IMR-90 (cell line): ENCODE measurements at regions not wholly inside any gene's neighbourhood (a gene's known extent, or its start where the extent isn't known, plus 50 kb on each side); places are given as distances from the start of the nearest gene placed in this dataset.

Experiments used
- ATAC-seq: fragments of 200-7000 bp; cut with Tn5 transposase; 2 replicates; pipeline ENCODE4 v1.9.1; 2020; ENCODE audit warnings: low read depth, mild to moderate bottlenecking, moderate library complexity
- BruUV-seq: library from RNA; stranded (reverse); fragments of 400-500 nt; replicated peaks from 2 replicates; lab custom pipeline; 2021; lab: Mats Ljungman, UMichigan
- CTCF ChIA-PET: fragments of 300-600 bp; formaldehyde crosslinking; extraction: SDS; loops from one replicate; lab custom pipeline; 2021; ENCODE audit warnings: antibody characterized with exemption; lab: Yijun Ruan, JAX
- POLR2A ChIA-PET: fragments of 300-600 bp; sonication (Branson Sonifier 250); formaldehyde crosslinking; loops from one replicate; lab custom pipeline; 2022; ENCODE audit warnings: antibody characterized with exemption; ENCODE audit not compliant: unreplicated experiment; lab: Charles Lee
- DNase-seq: peaks from one replicate; pipeline ENCODE4 v3.0.0; 2013
- H2AFZ ChIP-seq: replicated peaks from 2 replicates; pipeline ENCODE3; 2013; ENCODE audit warnings: low read length, mild to moderate bottlenecking; ENCODE audit not compliant: poor library complexity
- H2AK5ac ChIP-seq: 2 replicates; pipeline ENCODE4 v1.6.1; 2013; ENCODE audit warnings: low read depth, low read length, inconsistent platforms
- H2AK9ac ChIP-seq: replicated peaks from 2 replicates; pipeline ENCODE3; 2013; ENCODE audit warnings: mild to moderate bottlenecking, low read depth, low read length, moderate library complexity; ENCODE audit not compliant: poor library complexity
- H2BK120ac ChIP-seq: 2 replicates; pipeline ENCODE4 v1.6.1; 2013; ENCODE audit warnings: low read depth, low read length, inconsistent platforms
- H2BK15ac ChIP-seq: 3 replicates; pipeline ENCODE4 v1.6.1; 2013; ENCODE audit warnings: low read depth, low read length, inconsistent platforms
- H2BK20ac ChIP-seq: 2 replicates; pipeline ENCODE4 v1.6.1; 2013; ENCODE audit warnings: low read depth, mild to moderate bottlenecking, inconsistent platforms, low read length, moderate library complexity
- H2BK5ac ChIP-seq: 2 replicates; pipeline ENCODE4 v1.6.1; 2013; ENCODE audit warnings: mild to moderate bottlenecking, low read depth, low read length, inconsistent platforms; ENCODE audit not compliant: poor library complexity, severe bottlenecking
- H3K14ac ChIP-seq: replicated peaks from 2 replicates; pipeline ENCODE4 v1.6.1; 2013; ENCODE audit warnings: low read depth, low read length, inconsistent platforms
- H3K18ac ChIP-seq: 2 replicates; pipeline ENCODE4 v1.6.1; 2013; ENCODE audit warnings: low read depth, low read length, control low read depth
- H3K23ac ChIP-seq: 2 replicates; pipeline ENCODE4 v1.6.1; 2013; ENCODE audit warnings: low read depth, low read length, inconsistent platforms
- H3K27ac ChIP-seq: 2 replicates; pipeline ENCODE4 v1.5.1; 2013; ENCODE audit warnings: mild to moderate bottlenecking, control low read depth, low read length; ENCODE audit not compliant: insufficient read depth
- H3K27me3 ChIP-seq: 2 replicates; pipeline ENCODE4 v1.6.1; 2013; ENCODE audit warnings: low read length; ENCODE audit not compliant: control insufficient read depth, insufficient read depth
- H3K36me3 ChIP-seq: 2 replicates; pipeline ENCODE4 v1.6.1; 2013; ENCODE audit warnings: low read length, mixed read lengths; ENCODE audit not compliant: control insufficient read depth, insufficient read depth
- H3K4ac ChIP-seq: 2 replicates; pipeline ENCODE4 v1.6.1; 2013; ENCODE audit warnings: low read depth, low read length, inconsistent platforms
- H3K4me1 ChIP-seq: 2 replicates; pipeline ENCODE4 v1.6.1; 2013; ENCODE audit warnings: low read length, mixed read lengths; ENCODE audit not compliant: control insufficient read depth, insufficient read depth
- H3K4me2 ChIP-seq: 2 replicates; pipeline ENCODE4 v1.6.1; 2013; ENCODE audit warnings: low read depth, mild to moderate bottlenecking, control low read depth, low read length, moderate library complexity
- H3K4me3 ChIP-seq: 2 replicates; pipeline ENCODE4 v1.5.1; 2013; ENCODE audit warnings: low read depth, mild to moderate bottlenecking, control low read depth, low read length, moderate library complexity; ENCODE audit not compliant: insufficient read depth
- H3K56ac ChIP-seq: 2 replicates; pipeline ENCODE4 v1.6.1; 2013; ENCODE audit warnings: low read length, inconsistent platforms; ENCODE audit not compliant: insufficient read depth; ENCODE audit errors: extremely low read depth
- H3K79me1 ChIP-seq, 2 experiments: 2 replicates each; pipeline ENCODE4 v1.6.1; 2013; ENCODE audit warnings: low read length in 2 of 2, inconsistent platforms in 1 of 2, low read depth in 1 of 2
- H3K9ac ChIP-seq: 2 replicates; pipeline ENCODE4 v1.6.1; 2013; ENCODE audit warnings: low read depth, low read length, control low read depth
- H3K9me1 ChIP-seq: 2 replicates; pipeline ENCODE4 v1.6.1; 2013; ENCODE audit warnings: low read length, inconsistent platforms; ENCODE audit not compliant: insufficient read depth
- H3K9me3 ChIP-seq: 2 replicates; pipeline ENCODE4 v1.6.1; 2013; ENCODE audit warnings: low read length; ENCODE audit not compliant: control insufficient read depth, insufficient read depth
- H4K20me1 ChIP-seq: 2 replicates; pipeline ENCODE4 v1.6.1; 2013; ENCODE audit warnings: low read length, inconsistent platforms; ENCODE audit not compliant: insufficient read depth
- H4K5ac ChIP-seq: 2 replicates; pipeline ENCODE4 v1.6.1; 2013; ENCODE audit warnings: mild to moderate bottlenecking, low read depth, low read length, control low read depth
- H4K8ac ChIP-seq, 2 experiments: 2 replicates each; pipeline ENCODE4 v1.6.1; 2013; ENCODE audit warnings: low read depth in 2 of 2, low read length in 2 of 2, control low read depth in 1 of 2, inconsistent platforms in 1 of 2
- H4K91ac ChIP-seq: 2 replicates; pipeline ENCODE4 v1.6.1; 2013; ENCODE audit warnings: low read depth, low read length, inconsistent platforms; ENCODE audit not compliant: insufficient read depth
- RFX5 ChIP-seq: IDR thresholded peaks from 2 replicates; pipeline ENCODE4 v1.8.0; 2012; ENCODE audit warnings: low read depth, mild to moderate bottlenecking, low read length, moderate library complexity
- WGBS, 2 experiments: methylation state at CpG; one replicate each; pipeline versions ENCODE4 v1.1.5 to v1.1.7; 2013; ENCODE audit warnings: missing lambda C conversion rate in 2 of 2; ENCODE audit not compliant: insufficient read length in 1 of 2; ENCODE audit errors: extremely low coverage in 2 of 2; 5-methylcytosine and 5-hydroxymethylcytosine counted together
- dilution Hi-C: fragments of 300-500 bp; cut with HindIII; formaldehyde crosslinking; loops from one replicate; pipeline ENCODE4 v1.14.3; 2018; ENCODE audit warnings: low sequenced_read_pairs; ENCODE audit not compliant: unreplicated experiment
- in situ Hi-C: fragments of 300-500 bp; cut with MboI; formaldehyde crosslinking; loops from 3 replicates; pipeline ENCODE4 v1.14.3; 2019; ENCODE audit warnings: low sequenced_read_pairs, inconsistent platforms, mixed read lengths
- intact Hi-C: fragments of 100-400 bp; cut with micrococcal nuclease; formaldehyde crosslinking; loops from 2 replicates; pipeline ENCODE4 v1.10.0; 2022

DNA sequence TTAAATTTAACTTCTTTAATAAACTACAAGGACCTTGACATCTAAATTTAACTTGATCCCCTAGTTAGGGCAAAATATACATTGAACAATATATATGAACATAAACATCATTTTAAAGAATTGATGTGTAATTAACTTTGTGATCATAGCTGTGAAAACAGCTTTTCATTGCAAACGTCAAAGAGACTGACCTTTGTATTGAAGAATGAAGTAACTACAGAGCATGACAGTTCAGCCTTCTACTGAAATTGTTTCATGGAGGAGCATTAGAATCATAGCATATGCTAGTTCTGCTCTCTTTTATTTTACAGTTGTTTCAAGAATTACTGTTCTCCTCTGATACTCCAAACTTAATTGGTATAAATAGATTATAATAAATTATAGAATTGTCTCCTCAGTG is 123.4 kb upstream of the PRR20A start:
- intact Hi-C loops (no loop called here), in situ Hi-C loops (no loop called here), dilution Hi-C loops (no loop called here)
- no peak overlapping the region for H3K4me2 ChIP-seq
- no peak overlapping the region for H2AK9ac ChIP-seq
- H2BK15ac ChIP-seq = no peak overlapping the region
- no TSS peak for BruUV-seq
- ATAC-seq (no peak), DNase-seq (no peak)
- no peaks in the 10 kb centered on the region for H3K4me1 ChIP-seq
- ChIA-PET POLR2A (no interaction called here), CTCF (no interaction called here)
- H3K27me3 ChIP-seq = no peaks in the 10 kb centered on the region
- no peak overlapping the region for H2BK5ac ChIP-seq
- no peak overlapping the region for H2AFZ ChIP-seq
- H2BK20ac ChIP-seq = no peak overlapping the region
- H3K23ac ChIP-seq = no peak overlapping the region
- H3K9me1 ChIP-seq = no peaks in the 10 kb centered on the region
- no peak overlapping the region for H3K27ac ChIP-seq
- no peak overlapping the region for H2BK120ac ChIP-seq
- H3K36me3 ChIP-seq = no peaks in the 10 kb centered on the region
- no peak overlapping the region for H3K4ac ChIP-seq
- H2AK5ac ChIP-seq = no peak overlapping the region
- no peak overlapping the region for H3K9ac ChIP-seq
- H4K5ac ChIP-seq = no peak overlapping the region
- no CpG with 5 or more reads among the region's 1 CpG for WGBS, 2 experiments
- peaks cover 6% of the 10 kb centered on the region for H3K9me3 ChIP-seq
- no peak overlapping the region for H4K8ac ChIP-seq
- no peak for TF ChIP-seq RFX5
- H3K18ac ChIP-seq = no peak overlapping the region
- no peak overlapping the region for H3K56ac ChIP-seq
- H4K91ac ChIP-seq = no peak overlapping the region
- no peaks in the 10 kb centered on the region for H4K20me1 ChIP-seq
- no peaks in the 10 kb centered on the region for H3K79me1 ChIP-seq
- no peak overlapping the region for H3K4me3 ChIP-seq
- no peak overlapping the region for H3K14ac ChIP-seq
